OCI-LY3 (cell line): ENCODE measurements at regions not wholly inside any gene's neighbourhood (a gene's known extent, or its start where the extent isn't known, plus 50 kb on each side); places are given as distances from the start of the nearest gene placed in this dataset.
"Not testable (repeated sequence)": the region's sequence is repeated elsewhere in the genome, so short reads cannot be mapped to it uniquely, and the experiment has no call there.

Experiments used
- H2AFZ ChIP-seq: fragments of 200-600, 300-600 bp; shearing (Covaris generic); 2 replicates; pipeline ENCODE4 v1.6.0; 2014; ENCODE audit warnings: antibody characterized with exemption, low read depth, low read length
- H3K27ac ChIP-seq: fragments of 200-600, 300-600 bp; sonication (generic); 2 replicates; pipeline ENCODE4 v1.5.1; 2014; ENCODE audit warnings: mild to moderate bottlenecking, low read length, moderate library complexity, mixed read lengths
- H3K27me3 ChIP-seq: fragments of 200-600, 300-600 bp; sonication (generic); 2 replicates; pipeline ENCODE4 v1.6.1; 2014; ENCODE audit warnings: low read depth, low read length, mixed read lengths
- H3K36me3 ChIP-seq: fragments of 200-600, 300-600 bp; sonication (generic); replicated peaks from 2 replicates; pipeline ENCODE3; 2014; ENCODE audit warnings: low read depth, low read length, mixed read lengths
- H3K4me1 ChIP-seq: fragments of 300-600, 200-600 bp; sonication (generic); 2 replicates; pipeline ENCODE4 v1.6.1; 2014; ENCODE audit warnings: low read length, mixed read lengths
- H3K4me2 ChIP-seq: fragments of 200-600, 300-600 bp; sonication (generic); 2 replicates; pipeline ENCODE4 v1.6.1; 2014; ENCODE audit warnings: low read length, mixed read lengths
- H3K4me3 ChIP-seq: fragments of 300-600, 200-600 bp; sonication (generic); 2 replicates; pipeline ENCODE4 v1.5.1; 2014; ENCODE audit warnings: antibody characterized with exemption, mild to moderate bottlenecking, low read length, moderate library complexity
- H3K79me2 ChIP-seq: fragments of 300-600, 200-600 bp; shearing (Covaris generic); 2 replicates; pipeline ENCODE4 v1.6.1; 2014; ENCODE audit warnings: mild to moderate bottlenecking, low read length, mixed read lengths
- H3K9ac ChIP-seq: fragments of 300-600, 200-600 bp; shearing (Covaris generic); 2 replicates; pipeline ENCODE4 v1.6.0; 2014; ENCODE audit warnings: mild to moderate bottlenecking, low read length, moderate library complexity
- H3K9me3 ChIP-seq: fragments of 200-600, 300-600 bp; shearing (Covaris generic); 2 replicates; pipeline ENCODE4 v1.6.1; 2014; ENCODE audit warnings: low read length, mixed read lengths; ENCODE audit not compliant: insufficient read depth
- H4K20me1 ChIP-seq: fragments of 200-600, 300-600 bp; sonication (generic); 2 replicates; pipeline ENCODE4 v1.6.1; 2016; ENCODE audit warnings: low read length, mixed read lengths; ENCODE audit not compliant: insufficient read depth
- EZH2phosphoT487 ChIP-seq: fragments of 200-600 bp; shearing (Covaris generic); IDR thresholded peaks from 2 replicates; pipeline ENCODE4 v1.6.1; 2018; ENCODE audit warnings: antibody characterized with exemption, mixed run types, low read depth
- TF ChIP-seq, protein P1 (sequence below): fragments of 200-600, 300-600 bp; sonication (generic); IDR thresholded peaks from 2 replicates; pipeline ENCODE4 v1.5.1; 2014; ENCODE audit warnings: antibody characterized with exemption, low read length, low read depth

- no peaks in the 10 kb centered on the region for H4K20me1 ChIP-seq
- H2AFZ ChIP-seq: no peak overlapping the region
- no peaks in the 10 kb centered on the region for H3K36me3 ChIP-seq
- no peaks in the 10 kb centered on the region for H3K27me3 ChIP-seq
- no peak overlapping the region for H3K9ac ChIP-seq
- TF ChIP-seq, protein P1, sequence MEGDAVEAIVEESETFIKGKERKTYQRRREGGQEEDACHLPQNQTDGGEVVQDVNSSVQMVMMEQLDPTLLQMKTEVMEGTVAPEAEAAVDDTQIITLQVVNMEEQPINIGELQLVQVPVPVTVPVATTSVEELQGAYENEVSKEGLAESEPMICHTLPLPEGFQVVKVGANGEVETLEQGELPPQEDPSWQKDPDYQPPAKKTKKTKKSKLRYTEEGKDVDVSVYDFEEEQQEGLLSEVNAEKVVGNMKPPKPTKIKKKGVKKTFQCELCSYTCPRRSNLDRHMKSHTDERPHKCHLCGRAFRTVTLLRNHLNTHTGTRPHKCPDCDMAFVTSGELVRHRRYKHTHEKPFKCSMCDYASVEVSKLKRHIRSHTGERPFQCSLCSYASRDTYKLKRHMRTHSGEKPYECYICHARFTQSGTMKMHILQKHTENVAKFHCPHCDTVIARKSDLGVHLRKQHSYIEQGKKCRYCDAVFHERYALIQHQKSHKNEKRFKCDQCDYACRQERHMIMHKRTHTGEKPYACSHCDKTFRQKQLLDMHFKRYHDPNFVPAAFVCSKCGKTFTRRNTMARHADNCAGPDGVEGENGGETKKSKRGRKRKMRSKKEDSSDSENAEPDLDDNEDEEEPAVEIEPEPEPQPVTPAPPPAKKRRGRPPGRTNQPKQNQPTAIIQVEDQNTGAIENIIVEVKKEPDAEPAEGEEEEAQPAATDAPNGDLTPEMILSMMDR: no peak
- TF ChIP-seq EZH2phosphoT487: no peak
- H3K4me3 ChIP-seq: no peak overlapping the region
- H3K79me2 ChIP-seq: no peaks in the 10 kb centered on the region
- H3K27ac ChIP-seq: no peak overlapping the region
- H3K4me1 ChIP-seq: no peaks in the 10 kb centered on the region
- no peaks in the 10 kb centered on the region for H3K9me3 ChIP-seq
- H3K4me2 ChIP-seq: no peak overlapping the region
These were observed 526.4 kb upstream of the LMO3 start for GRCh38 chr12:17132336-17132735.

DNA sequence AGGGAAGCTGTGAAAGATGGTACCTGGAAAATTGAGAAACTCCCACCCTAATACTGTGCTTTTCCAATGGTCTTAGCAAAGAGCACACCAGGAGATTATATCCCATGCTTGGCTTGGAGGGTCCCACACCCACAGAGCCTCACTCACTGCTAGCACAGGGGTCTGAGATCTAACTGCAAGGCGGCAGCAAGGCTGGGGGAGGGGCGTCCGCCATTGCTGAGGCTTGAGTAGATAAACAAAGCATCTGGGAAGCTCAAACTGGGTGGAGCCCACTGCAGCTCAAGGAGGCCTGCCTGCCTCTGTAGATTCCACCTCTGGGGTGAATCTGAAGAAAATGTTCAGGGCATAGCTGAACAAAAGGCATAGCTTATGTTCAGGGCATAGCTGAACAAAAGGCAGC is 510.6 kb upstream of the LMO3 start:
- H3K36me3 ChIP-seq, H3K9ac ChIP-seq, H3K4me3 ChIP-seq, H4K20me1 ChIP-seq, H3K4me1 ChIP-seq, H3K27me3 ChIP-seq, H3K79me2 ChIP-seq, H3K27ac ChIP-seq, H3K9me3 ChIP-seq, H3K4me2 ChIP-seq, H2AFZ ChIP-seq: not testable (repeated sequence)

GRCh38 chr12:17110316-17110715 is 504.4 kb upstream of the LMO3 start:
- Histone ChIP-seq H3K27me3 (no peaks in the 10 kb centered on the region), H3K4me2 (no peak overlapping the region), H3K4me3 (no peak overlapping the region), H3K27ac (no peak overlapping the region), H4K20me1 (no peaks in the 10 kb centered on the region), H2AFZ (no peak overlapping the region), H3K36me3 (no peaks in the 10 kb centered on the region), H3K79me2 (no peaks in the 10 kb centered on the region), H3K9ac (no peak overlapping the region), H3K9me3 (no peaks in the 10 kb centered on the region), H3K4me1 (no peaks in the 10 kb centered on the region)
- TF ChIP-seq EZH2phosphoT487: no peak
- TF ChIP-seq, protein P1: no peak

- no peaks in the 10 kb centered on the region for H3K79me2 ChIP-seq
- no peak overlapping the region for H2AFZ ChIP-seq
- H3K4me1 ChIP-seq: no peaks in the 10 kb centered on the region
- no peaks in the 10 kb centered on the region for H4K20me1 ChIP-seq
- H3K4me3 ChIP-seq: no peak overlapping the region
- no peak overlapping the region for H3K4me2 ChIP-seq
- H3K9ac ChIP-seq: no peak overlapping the region
- no peaks in the 10 kb centered on the region for H3K27me3 ChIP-seq
- H3K27ac ChIP-seq: no peak overlapping the region
- TF ChIP-seq EZH2phosphoT487: no peak
- TF ChIP-seq, protein P1: no peak
- H3K9me3 ChIP-seq: no peaks in the 10 kb centered on the region
- no peaks in the 10 kb centered on the region for H3K36me3 ChIP-seq
These were observed 503.0 kb upstream of the LMO3 start for GRCh38 chr12:17108877-17109541.
